ENCODE measurements at regions not wholly inside any gene's neighbourhood (a gene's known extent, or its start where the extent isn't known, plus 50 kb on each side); places are given as distances from the start of the nearest gene placed in this dataset.

DNA sequence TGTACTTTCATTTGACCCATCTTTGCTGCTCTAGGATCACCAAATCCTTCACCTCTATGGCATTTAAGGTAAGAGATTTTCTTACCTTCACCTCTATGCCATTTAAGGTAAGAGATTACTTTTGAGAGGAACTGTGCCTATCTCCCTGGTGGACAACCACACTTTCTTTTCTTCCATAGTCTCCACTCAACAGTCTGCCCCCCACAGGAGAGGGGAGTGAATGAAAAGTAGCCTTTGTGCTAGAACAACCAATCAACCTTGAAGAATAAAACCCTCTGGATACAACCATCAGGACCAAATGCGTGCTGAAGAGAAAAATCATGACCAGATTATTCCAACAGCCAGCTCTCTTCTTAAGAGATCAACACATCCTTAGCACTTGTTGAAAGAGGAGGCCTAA is 258.6 kb upstream of the TMPO start:
- TF ChIP-seq POLR2AphosphoS5 (IDR thresholded peaks at IDR 0.05; ENCODE audit: borderline replicate concordance, low read depth, low read length) (no peak), EZH2 (IDR thresholded peaks at IDR 0.05) (no peak), FOXP2 (optimal IDR thresholded peaks at IDR 0.05; ENCODE audit: control extremely low read depth, extremely low read length, insufficient read depth) (no peak)

Data from SK-N-MC (cell line).